ENCODE measurements at regions not wholly inside any gene's neighbourhood (a gene's known extent, or its start where the extent isn't known, plus 50 kb on each side); places are given as distances from the start of the nearest gene placed in this dataset.

- no peak for TF ChIP-seq EZH2phosphoT487 (IDR thresholded peaks at IDR 0.05; ENCODE audit: insufficient read depth, low read depth)
- no peak for TF ChIP-seq EZH2 (IDR thresholded peaks at IDR 0.05; ENCODE audit: insufficient read depth, poor library complexity, severe bottlenecking)
Measured at GRCh38 chr12:107351713-107352112, 258.4 kb upstream of the CRY1 start.

Data from GM23248 (cell line).